Thoracic aorta (tissue), 2 donors: ENCODE measurements at regions not wholly inside any gene's neighbourhood (a gene's known extent, or its start where the extent isn't known, plus 50 kb on each side); places are given as distances from the start of the nearest gene placed in this dataset.

Experiments
- ATAC-seq: fragments of 150-250 bp; one replicate; pipeline ENCODE4 v1.8.0; 2017; ENCODE audit warnings: low read depth; ENCODE audit not compliant: insufficient number of reproducible peaks, low FRiP score
- DNase-seq: peaks from one replicate; pipeline ENCODE4 v3.0.0-alpha.2; 2020; ENCODE audit warnings: low spot score
- H3K27ac ChIP-seq, 2 donors: fragments of 200-600 bp; sonication (generic); 1 replicate in 1 of 2; 2 replicates in 1 of 2; pipeline ENCODE4 v1.5.1; 2016; ENCODE audit warnings: mild to moderate bottlenecking in 2 of 2, moderate library complexity in 2 of 2
- H3K27me3 ChIP-seq: fragments of 200-600 bp; sonication (generic); replicated peaks from 2 replicates; pipeline ENCODE4 v1.6.0; 2016; ENCODE audit warnings: mild to moderate bottlenecking; ENCODE audit not compliant: insufficient read depth
- H3K36me3 ChIP-seq: fragments of 200-600 bp; sonication (generic); one replicate; pipeline ENCODE4 v1.5.1; 2016
- H3K4me1 ChIP-seq, 2 donors: fragments of 200-600 bp; sonication (generic); 1 replicate in 1 of 2; 2 replicates in 1 of 2; pipeline versions ENCODE4 v1.5.1 to v1.6.0; 2016; ENCODE audit warnings: low read depth in 2 of 2, mild to moderate bottlenecking in 1 of 2; ENCODE audit not compliant: control insufficient read depth in 1 of 2
- H3K4me3 ChIP-seq: fragments of 200-600 bp; sonication (generic); 2 replicates; pipeline ENCODE4 v1.5.1; 2016; ENCODE audit warnings: mild to moderate bottlenecking
- H3K9me3 ChIP-seq: fragments of 200-600 bp; sonication (generic); 2 replicates; pipeline ENCODE4 v1.5.1; 2016
- CTCF ChIP-seq: fragments of 200-600 bp; sonication (generic); IDR thresholded peaks from one replicate; pipeline ENCODE4 v1.5.1; 2019; ENCODE audit warnings: antibody characterized with exemption

DNA sequence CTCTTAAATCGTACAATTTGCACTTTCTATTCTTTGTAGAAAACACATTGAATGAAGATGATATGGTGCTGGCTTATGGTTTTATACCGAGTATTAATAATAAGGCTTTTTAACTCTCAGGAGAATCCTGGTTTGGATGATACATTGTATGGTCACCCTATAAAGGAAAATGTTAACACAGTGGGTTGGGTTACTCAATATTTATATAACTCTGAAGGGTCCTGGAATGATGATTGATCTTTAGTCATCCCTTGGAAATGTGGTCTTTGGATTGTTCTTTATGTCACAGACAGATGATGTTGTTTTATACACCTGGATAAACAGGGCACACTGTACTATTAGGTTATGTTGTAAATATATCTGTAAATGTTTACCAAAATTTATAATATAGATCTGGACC lies 496.2 kb upstream of the NDST4 start:
- H3K27me3 ChIP-seq, result no peaks in the 10 kb centered on the region
- H3K36me3 ChIP-seq, result no peaks in the 10 kb centered on the region
- no peak for TF ChIP-seq CTCF
- no peak overlapping the region for H3K4me3 ChIP-seq
- no peaks in the 10 kb centered on the region for H3K4me1 ChIP-seq
- no peaks in the 10 kb centered on the region for H3K9me3 ChIP-seq
- ATAC-seq (no peak), DNase-seq (no peak)
- H3K27ac ChIP-seq, result no peak overlapping the region

DNA sequence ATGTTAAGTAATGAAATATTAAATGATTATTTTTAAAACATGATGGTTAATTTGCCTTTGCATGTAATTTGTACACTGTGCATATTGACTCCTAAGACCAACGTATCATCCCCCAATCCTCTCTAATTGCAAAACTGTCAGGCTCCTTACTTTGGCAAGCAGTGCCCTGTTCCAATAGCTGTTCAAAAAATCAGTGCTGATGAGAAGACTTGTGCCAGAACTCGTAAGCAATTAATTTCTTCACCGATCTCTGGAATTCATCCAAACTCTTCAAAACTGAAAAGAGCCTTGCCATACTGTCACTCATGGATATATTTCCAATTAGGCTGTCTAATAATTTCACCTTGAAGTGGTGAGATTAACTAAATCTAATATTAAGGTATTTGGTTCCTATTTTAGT lies 493.9 kb upstream of the NDST4 start:
- DNase-seq (no peak), ATAC-seq (no peak)
- no peaks in the 10 kb centered on the region for H3K4me1 ChIP-seq
- TF ChIP-seq CTCF, result no peak
- H3K36me3 ChIP-seq, result no peaks in the 10 kb centered on the region
- H3K4me3 ChIP-seq, result no peak overlapping the region
- H3K9me3 ChIP-seq, result no peaks in the 10 kb centered on the region
- no peaks in the 10 kb centered on the region for H3K27me3 ChIP-seq
- no peak overlapping the region for H3K27ac ChIP-seq

DNA sequence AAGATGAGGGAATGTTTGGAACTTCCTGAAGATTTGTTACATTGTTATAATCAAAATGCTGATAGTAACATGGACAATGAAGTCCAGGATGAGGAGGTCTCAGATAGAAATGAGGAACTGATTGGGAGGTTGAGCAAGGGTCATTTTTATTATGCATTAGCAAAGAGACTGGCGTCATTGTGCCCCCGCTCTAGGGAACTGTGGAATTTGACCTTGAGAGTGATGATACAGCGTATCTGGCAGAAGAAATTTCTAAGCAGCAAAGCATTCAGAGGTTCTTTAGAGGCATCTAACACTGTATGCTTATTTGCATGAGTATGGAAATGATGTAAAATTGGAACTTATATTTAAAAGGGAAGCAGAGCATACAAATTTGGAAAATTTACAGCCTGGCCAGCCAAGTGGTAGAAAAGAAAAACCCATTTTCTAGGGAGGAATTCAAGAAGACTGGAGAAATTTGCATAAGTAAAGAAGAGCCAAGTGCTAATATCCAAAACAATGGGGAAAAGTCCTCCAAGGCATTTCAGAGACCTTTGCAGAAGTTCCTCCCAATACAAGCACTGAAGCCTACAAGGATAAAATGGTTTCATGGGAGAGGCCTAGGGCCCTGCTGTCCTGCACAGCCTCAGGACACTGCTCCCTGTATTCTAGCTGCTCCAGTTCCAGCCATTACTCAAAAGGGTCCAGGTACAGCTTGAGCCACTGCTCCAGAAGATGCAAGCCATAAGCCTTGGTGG lies 483.0 kb upstream of the NDST4 start:
- no peak overlapping the region for H3K4me3 ChIP-seq
- no peak for ATAC-seq
- no peaks in the 10 kb centered on the region for H3K27me3 ChIP-seq
- no peak overlapping the region for H3K27ac ChIP-seq
- TF ChIP-seq CTCF, result no peak
- no peak for DNase-seq
- no peaks in the 10 kb centered on the region for H3K36me3 ChIP-seq
- H3K9me3 ChIP-seq, result no peaks in the 10 kb centered on the region
- no peaks in the 10 kb centered on the region for H3K4me1 ChIP-seq

- Histone ChIP-seq H3K27me3 (no peaks in the 10 kb centered on the region), H3K9me3 (no peaks in the 10 kb centered on the region), H3K4me3 (no peak overlapping the region), H3K27ac (no peak overlapping the region), H3K36me3 (no peaks in the 10 kb centered on the region), H3K4me1 (no peaks in the 10 kb centered on the region)
- DNase-seq (no peak), ATAC-seq (no peak)
- no peak for TF ChIP-seq CTCF
Measured at GRCh38 chr4:115580901-115581300, 467.5 kb upstream of the NDST4 start.

DNA sequence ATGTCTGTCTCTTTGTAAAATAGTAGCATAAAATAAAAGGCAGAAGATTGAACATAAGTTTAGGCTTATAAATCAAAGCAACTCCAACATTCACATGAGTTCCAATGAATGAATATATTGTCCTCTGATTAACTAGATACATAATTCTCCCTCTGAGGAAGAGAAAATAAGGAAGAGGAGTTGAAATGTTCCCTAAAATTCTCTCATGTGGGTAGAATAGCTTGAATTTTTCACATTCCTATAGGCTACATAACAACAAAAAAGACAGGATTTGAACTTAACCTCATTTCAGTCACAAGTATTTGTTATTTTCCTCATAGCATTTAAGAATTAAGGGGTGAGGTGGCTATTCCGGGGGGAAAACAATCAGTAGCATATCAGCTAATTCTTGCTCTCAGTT lies 462.4 kb upstream of the NDST4 start:
- Histone ChIP-seq H3K9me3 (no peaks in the 10 kb centered on the region), H3K27me3 (no peaks in the 10 kb centered on the region), H3K27ac (no peak overlapping the region), H3K36me3 (no peaks in the 10 kb centered on the region), H3K4me1 (no peaks in the 10 kb centered on the region), H3K4me3 (no peak overlapping the region)
- ATAC-seq (no peak), DNase-seq (no peak)
- TF ChIP-seq CTCF, result no peak
